Lung (tissue), 10 donors: ENCODE measurements at regions not wholly inside any gene's neighbourhood (a gene's known extent, or its start where the extent isn't known, plus 50 kb on each side); places are given as distances from the start of the nearest gene placed in this dataset. TPM values are rescaled to one million over a fixed set of nuclear protein-coding genes. Genes with fewer than 3 reads are reported as not detected.
"Not testable (repeated sequence)": the region's sequence is repeated elsewhere in the genome, so short reads cannot be mapped to it uniquely, and the experiment has no call there.

ENCODE experiments used
- ATAC-seq: fragments of 200-7000 bp; cut with Tn5 transposase; one replicate; pipeline ENCODE4 v1.9.1; 2020; ENCODE audit warnings: moderate number of reproducible peaks; ENCODE audit not compliant: insufficient read depth, low FRiP score
- DNase-seq, 3 donors: peaks; one replicate each; pipeline ENCODE4 v3.0.0-alpha.2; 2013 to 2017
- H3K27ac ChIP-seq, 2 donors: one replicate each; pipeline ENCODE4 v1.5.1; 2013; ENCODE audit warnings: mild to moderate bottlenecking in 2 of 2, moderate library complexity in 2 of 2, control low read depth in 1 of 2, inconsistent platforms in 1 of 2, low read depth in 1 of 2, low read length in 1 of 2
- H3K27me3 ChIP-seq, 3 donors: one replicate each; pipeline ENCODE4 v1.5.1; 2013; ENCODE audit warnings: low read length in 2 of 3; ENCODE audit not compliant: control insufficient read depth in 3 of 3, insufficient read depth in 3 of 3
- H3K36me3 ChIP-seq, 4 donors: one replicate each; pipeline ENCODE4 v1.5.1; 2013; ENCODE audit warnings: low read length in 4 of 4, mild to moderate bottlenecking in 1 of 4, moderate library complexity in 1 of 4; ENCODE audit not compliant: control insufficient read depth in 4 of 4, insufficient read depth in 4 of 4
- H3K4me1 ChIP-seq, 5 donors: one replicate each; pipeline ENCODE4 v1.5.1; 2013; ENCODE audit warnings: low read length in 5 of 5, mild to moderate bottlenecking in 2 of 5, moderate library complexity in 1 of 5; ENCODE audit not compliant: control insufficient read depth in 5 of 5, insufficient read depth in 5 of 5
- H3K4me3 ChIP-seq: one replicate; pipeline ENCODE4 v1.5.1; 2013; ENCODE audit warnings: mild to moderate bottlenecking, control low read depth, moderate library complexity
- H3K9ac ChIP-seq, 2 donors: one replicate each; pipeline ENCODE4 v1.5.1; 2013; ENCODE audit warnings: low read length in 2 of 2, control low read depth in 1 of 2; ENCODE audit not compliant: insufficient read depth in 1 of 2
- H3K9me3 ChIP-seq, 4 donors: one replicate each; pipeline ENCODE4 v1.5.1; 2013; ENCODE audit warnings: low read length in 3 of 4, mild to moderate bottlenecking in 1 of 4, moderate library complexity in 1 of 4; ENCODE audit not compliant: control insufficient read depth in 4 of 4, insufficient read depth in 3 of 4
- WGBS, 2 donors: extraction: QIAGEN DNeasy Blood & Tissue Kit; methylation state at CpG; one replicate each; pipeline ENCODE4 v1.1.7; 2013; 5-methylcytosine and 5-hydroxymethylcytosine counted together
- small RNA-seq: library from RNA; depleted of rRNA; stranded (forward); fragments of <200 nt; gene quantifications from one replicate; pipeline ENCODE3, GENCODE V24; 2014; ENCODE audit warnings: low replicate concordance
- donor health status: Bipolar disorder and iron deficiency.
- donor health status: healthy.
- donor health status: DM: yes; HTN: yes; CAD: no.

- 82 to 95% methylated on average over 2 to 3 of the region's 4 CpGs for whole genome bisulfite sequencing, 2 donors
These were observed 91.8 kb downstream of the QRSL1 start for GRCh38 chr6:106721189-106721588.

More at GRCh38 chr6:106721189-106721588, 91.8 kb downstream of the QRSL1 start:
- not testable (repeated sequence) for DNase-seq, H3K4me3 ChIP-seq, H3K36me3 ChIP-seq, H3K27ac ChIP-seq, H3K9me3 ChIP-seq, H3K4me1 ChIP-seq, H3K9ac ChIP-seq, ATAC-seq, H3K27me3 ChIP-seq

Small RNAs in the stretch of these regions (small RNA-seq; reads per million reads assigned to genes)
- not detected for gene MIR587
- not detected for gene RNU6-117P
